ENCODE measurements at regions not wholly inside any gene's neighbourhood (a gene's known extent, or its start where the extent isn't known, plus 50 kb on each side); places are given as distances from the start of the nearest gene placed in this dataset.

DNA sequence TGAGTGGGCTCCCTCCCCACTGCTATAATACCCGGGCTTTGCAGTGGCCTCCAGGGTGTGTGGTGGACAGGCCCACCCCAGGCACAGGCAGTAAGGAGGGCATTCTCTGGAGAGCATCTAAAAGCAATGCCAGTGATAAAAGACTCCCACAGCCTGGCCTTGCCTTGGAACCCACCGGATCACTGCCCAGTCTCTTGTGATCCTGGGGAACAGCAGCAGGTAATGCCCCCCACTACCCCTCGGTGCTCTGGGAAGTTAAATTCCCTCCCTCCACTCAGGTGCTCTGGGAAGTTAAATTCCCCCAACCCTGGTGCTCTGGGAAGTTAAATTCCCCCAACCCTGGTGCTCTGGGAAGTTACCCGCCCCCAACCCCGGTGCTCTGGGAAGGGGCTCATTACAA lies 565.2 kb downstream of the TCERG1L start:
- H3K27ac Mint-ChIP-seq, result no peak overlapping the region

More for the DNA sequence above, 565.2 kb downstream of the TCERG1L start:
- H4K8ac ChIP-seq (replicated peaks; ENCODE audit: insufficient read length, low read depth, low read length), result no peak overlapping the region
- WGBS (ENCODE audit: extremely low coverage, insufficient read length, low lambda C conversion rate), result no CpG with 5 or more reads among the region's 5 CpGs
- H2BK12ac ChIP-seq (ENCODE audit: insufficient read length, low read depth, low read length), result no peak overlapping the region
- TF ChIP-seq, protein P1, sequence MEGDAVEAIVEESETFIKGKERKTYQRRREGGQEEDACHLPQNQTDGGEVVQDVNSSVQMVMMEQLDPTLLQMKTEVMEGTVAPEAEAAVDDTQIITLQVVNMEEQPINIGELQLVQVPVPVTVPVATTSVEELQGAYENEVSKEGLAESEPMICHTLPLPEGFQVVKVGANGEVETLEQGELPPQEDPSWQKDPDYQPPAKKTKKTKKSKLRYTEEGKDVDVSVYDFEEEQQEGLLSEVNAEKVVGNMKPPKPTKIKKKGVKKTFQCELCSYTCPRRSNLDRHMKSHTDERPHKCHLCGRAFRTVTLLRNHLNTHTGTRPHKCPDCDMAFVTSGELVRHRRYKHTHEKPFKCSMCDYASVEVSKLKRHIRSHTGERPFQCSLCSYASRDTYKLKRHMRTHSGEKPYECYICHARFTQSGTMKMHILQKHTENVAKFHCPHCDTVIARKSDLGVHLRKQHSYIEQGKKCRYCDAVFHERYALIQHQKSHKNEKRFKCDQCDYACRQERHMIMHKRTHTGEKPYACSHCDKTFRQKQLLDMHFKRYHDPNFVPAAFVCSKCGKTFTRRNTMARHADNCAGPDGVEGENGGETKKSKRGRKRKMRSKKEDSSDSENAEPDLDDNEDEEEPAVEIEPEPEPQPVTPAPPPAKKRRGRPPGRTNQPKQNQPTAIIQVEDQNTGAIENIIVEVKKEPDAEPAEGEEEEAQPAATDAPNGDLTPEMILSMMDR (conservative IDR thresholded peaks at IDR 0.05), result no peak
- H2BK15ac ChIP-seq (ENCODE audit: low read depth, low read length), result no peak overlapping the region
- H3K9me3 ChIP-seq (ENCODE audit: control insufficient read depth, low read depth, low read length), result no peaks in the 10 kb centered on the region
- DNase-seq, result no peak
- no peaks in the 10 kb centered on the region for H3K79me1 ChIP-seq (ENCODE audit: insufficient read depth, low read depth, low read length, poor library complexity, severe bottlenecking)
- no peak overlapping the region for H3K4me3 Mint-ChIP-seq
- no peaks in the 10 kb centered on the region for H3K9me3 Mint-ChIP-seq
- H3K23ac ChIP-seq (ENCODE audit: insufficient read length, low read depth, low read length), result no peak overlapping the region
- H2BK5ac ChIP-seq (ENCODE audit: insufficient read length, low read length), result no peak overlapping the region
- no peak overlapping the region for H2AFZ ChIP-seq (ENCODE audit: low read length)
- no peak overlapping the region for H3K4me2 ChIP-seq (ENCODE audit: insufficient read depth, insufficient read length, low read length)
- H4K20me1 ChIP-seq (ENCODE audit: control insufficient read depth, insufficient read depth, insufficient read length), result no peaks in the 10 kb centered on the region
- H3K4ac ChIP-seq (ENCODE audit: low read depth, low read length), result no peak overlapping the region
- no peak overlapping the region for H3T11ph ChIP-seq (ENCODE audit: low read length)
- H2BK120ac ChIP-seq (ENCODE audit: low read depth, low read length, poor library complexity, severe bottlenecking), result no peak overlapping the region
- no peak overlapping the region for H3K56ac ChIP-seq (ENCODE audit: insufficient read length, low read depth, low read length)
- H2AK5ac ChIP-seq (ENCODE audit: insufficient read length, low read length), result no peak overlapping the region
- H4K5ac ChIP-seq (ENCODE audit: insufficient read length, low read depth, low read length), result no peak overlapping the region
- H3K14ac ChIP-seq (ENCODE audit: insufficient read depth, low read length), result no peak overlapping the region
- H4K91ac ChIP-seq (ENCODE audit: insufficient read length, low read depth, low read length), result no peak overlapping the region
- no peak overlapping the region for H3K18ac ChIP-seq (ENCODE audit: insufficient read length, low read depth, low read length)
- peaks cover 1% of the 10 kb centered on the region for H3K27me3 Mint-ChIP-seq (ENCODE audit: low read depth)
- H3K27ac ChIP-seq (ENCODE audit: insufficient read length, low read depth, low read length), result no peak overlapping the region
- no peak overlapping the region for H3K9ac ChIP-seq (ENCODE audit: extremely low read depth, insufficient read length, low read length)
- no peaks in the 10 kb centered on the region for H3K36me3 Mint-ChIP-seq (ENCODE audit: insufficient read depth in 1 of 3, low read depth in 3 of 3)
- H3K27me3 ChIP-seq (ENCODE audit: insufficient read depth, low read length), result no peaks in the 10 kb centered on the region
- peaks cover 32 to 57% of the 10 kb centered on the region in 2 experiments for H3K4me1 Mint-ChIP-seq
- H2BK20ac ChIP-seq (ENCODE audit: low read depth, low read length, poor library complexity, severe bottlenecking), result no peak overlapping the region
- H3K23me2 ChIP-seq (ENCODE audit: insufficient read length, low read depth, low read length, poor library complexity, severe bottlenecking), result peaks cover 4% of the 10 kb centered on the region
- no peaks in the 10 kb centered on the region for H3K79me2 ChIP-seq (ENCODE audit: insufficient read depth, low read length)
- H3K4me1 ChIP-seq (ENCODE audit: insufficient read depth, low read length), result peaks cover 7% of the 10 kb centered on the region; the same call in 1 of the 2 replicates

Data from H9 (cell line).